Spleen (tissue), 11 donors: ENCODE measurements at regions not wholly inside any gene's neighbourhood (a gene's known extent, or its start where the extent isn't known, plus 50 kb on each side); places are given as distances from the start of the nearest gene placed in this dataset.

ENCODE experiments used
- DNase-seq: peaks from one replicate; pipeline ENCODE4 v3.0.0-alpha.2; 2020
- H3K27ac ChIP-seq, 8 donors: fragments of 200-600 bp; sonication (generic) in 7 of 8; 1 replicate in 4 of 8; 2 replicates in 4 of 8; pipeline versions ENCODE4 v1.5.0 to v1.8.0; 2016 to 2021; ENCODE audit warnings: inconsistent platforms in 4 of 8, mild to moderate bottlenecking in 4 of 8, moderate library complexity in 1 of 8
- H3K27me3 ChIP-seq, 7 donors: fragments of 200-600 bp; sonication (generic) in 6 of 7; replicated peaks in 1 of 7; 1 replicate in 4 of 7; 2 replicates in 3 of 7; pipeline versions ENCODE4 v1.5.0 to v1.8.0; 2016 to 2021; ENCODE audit warnings: inconsistent platforms in 3 of 7, mild to moderate bottlenecking in 1 of 7
- H3K36me3 ChIP-seq, 6 donors: fragments of 200-600 bp; sonication (generic) in 5 of 6; 1 replicate in 4 of 6; 2 replicates in 2 of 6; pipeline versions ENCODE4 v1.5.0 to v1.8.0; 2016 to 2021; ENCODE audit warnings: inconsistent platforms in 2 of 6
- H3K4me1 ChIP-seq, 6 donors: fragments of 200-600 bp; sonication (generic) in 5 of 6; 1 replicate in 3 of 6; 2 replicates in 3 of 6; pipeline versions ENCODE4 v1.5.0 to v1.8.0; 2016 to 2021; ENCODE audit warnings: inconsistent platforms in 3 of 6
- H3K4me3 ChIP-seq, 8 donors: fragments of 200-600 bp; sonication (generic) in 7 of 8; 1 replicate in 4 of 8; 2 replicates in 4 of 8; pipeline versions ENCODE4 v1.5.0 to v1.8.0; 2016 to 2021; ENCODE audit warnings: inconsistent platforms in 4 of 8, mild to moderate bottlenecking in 4 of 8, moderate library complexity in 2 of 8
- H3K9me3 ChIP-seq, 8 donors: fragments of 200-600 bp; sonication (generic) in 7 of 8; 1 replicate in 4 of 8; 2 replicates in 4 of 8; pipeline versions ENCODE4 v1.5.0 to v1.8.0; 2016 to 2021; ENCODE audit warnings: inconsistent platforms in 4 of 8
- CTCF ChIP-seq, 11 experiments: fragments of 200-600 bp in 7 of 11; fragments of 450-650 bp in 4 of 11; sonication (generic) in 4 of 11; IDR thresholded peaks in 8 of 11; conservative IDR thresholded peaks in 3 of 11; 1 replicate in 7 of 11; 2 replicates in 4 of 11; pipeline versions ENCODE4 v1.4.0 to v1.8.0; 2016 to 2021; ENCODE audit warnings: antibody characterized with exemption in 11 of 11, inconsistent platforms in 4 of 11, mild to moderate bottlenecking in 1 of 11
- POLR2A ChIP-seq, 3 donors: fragments of 450-650 bp; IDR thresholded peaks; one replicate each; pipeline ENCODE4 v1.5.1; 2017; ENCODE audit warnings: antibody characterized with exemption in 3 of 3, mild to moderate bottlenecking in 1 of 3
- POLR2AphosphoS5 ChIP-seq, 3 donors: sonication (generic); formaldehyde crosslinking; IDR thresholded peaks; one replicate each; pipeline ENCODE4 v1.5.1; 2017; ENCODE audit warnings: antibody characterized with exemption in 3 of 3
- WGBS, 5 donors: extraction: QIAGEN DNeasy Blood & Tissue Kit in 3 of 5; methylation state at CpG; one replicate each; pipeline versions ENCODE4 v1.1.5 to v1.1.7; 2013 to 2018; 5-methylcytosine and 5-hydroxymethylcytosine counted together
- intact Hi-C: fragments of 100-400 bp; cut with DNase I; formaldehyde crosslinking; loops from one replicate; pipeline ENCODE4 v1.15.0; 2023; ENCODE audit warnings: low total_unique reads
- donor health status: healthy with polysubstance abuse.
- donor health status: DM: no; HTN: no; CAD: no; lungs with moderate emphysema.
- donor health status: DM: no; HTN: no; CAD: no.
- donor health status: Bipolar disorder and iron deficiency.
- donor health status: healthy.
- donor health status: DM: no; HTN: no; CAD: no.
- donor health status: DM: yes; HTN: yes; CAD: no.

DNA sequence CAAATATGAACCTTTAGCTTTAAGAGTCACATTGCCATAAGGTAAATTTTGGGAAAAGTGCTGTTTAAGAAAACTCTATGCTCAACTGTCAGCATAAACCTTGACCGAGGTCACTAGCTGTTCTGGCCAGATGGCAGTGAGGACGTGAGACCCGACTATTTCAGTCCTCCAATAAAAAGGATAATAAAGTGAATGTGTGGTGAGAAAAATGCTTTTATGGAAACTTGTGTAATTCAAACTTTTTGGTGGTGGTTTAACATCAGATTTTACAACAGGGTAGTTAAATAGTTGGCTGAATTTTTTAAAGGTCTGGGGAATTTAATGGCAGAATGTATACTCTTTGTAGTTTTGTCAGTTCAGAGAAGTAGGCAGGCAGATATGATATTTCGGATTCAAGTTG, 391.1 kb downstream of the PMP22 start:
- no peak for DNase-seq
- WGBS, 5 donors: 84 to 91% (median 87%) methylated on average over 4 of the region's 4 CpGs
- H3K36me3 ChIP-seq: no peaks in the 10 kb centered on the region
- intact Hi-C loops: no loop called here
- no peak overlapping the region for H3K27ac ChIP-seq
- no peaks in the 10 kb centered on the region for H3K4me1 ChIP-seq
- H3K4me3 ChIP-seq: no peak overlapping the region
- no peaks in the 10 kb centered on the region for H3K9me3 ChIP-seq
- no peaks in the 10 kb centered on the region for H3K27me3 ChIP-seq
- TF ChIP-seq POLR2A (IDR thresholded peaks at IDR 0.05) (no peak), CTCF (IDR thresholded peaks at IDR 0.05 in 8 of 11, conservative IDR thresholded peaks at IDR 0.05 in 3 of 11) (no peak), POLR2AphosphoS5 (IDR thresholded peaks at IDR 0.05) (no peak)

DNA sequence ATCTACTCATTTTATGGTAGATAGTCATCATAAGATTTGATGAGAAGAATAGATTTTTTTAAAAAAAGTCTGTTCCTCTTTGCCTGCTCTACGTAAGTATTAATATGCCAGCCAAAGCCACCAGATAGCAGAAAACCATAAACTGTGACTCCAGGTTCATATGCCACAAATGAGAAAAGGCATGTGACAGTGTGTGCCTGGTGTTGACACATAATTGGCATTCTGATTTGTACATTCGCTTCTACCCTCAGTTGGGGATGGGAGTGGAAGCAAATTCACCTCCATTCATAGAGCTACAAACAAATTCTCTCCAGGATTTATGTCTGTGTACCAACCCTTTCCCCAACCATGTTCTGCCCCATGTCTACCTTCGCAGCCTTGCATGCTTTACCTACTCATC, 391.6 kb downstream of the PMP22 start:
- Histone ChIP-seq H3K27me3 (no peaks in the 10 kb centered on the region), H3K4me3 (no peak overlapping the region), H3K36me3 (no peaks in the 10 kb centered on the region), H3K4me1 (no peaks in the 10 kb centered on the region), H3K9me3 (no peaks in the 10 kb centered on the region), H3K27ac (no peak overlapping the region)
- no peak for DNase-seq
- WGBS, 5 donors: 81 to 95% (median 88%) methylated on average over 3 of the region's 3 CpGs
- intact Hi-C loops: no loop called here
- TF ChIP-seq POLR2A (IDR thresholded peaks at IDR 0.05): no peak

DNA sequence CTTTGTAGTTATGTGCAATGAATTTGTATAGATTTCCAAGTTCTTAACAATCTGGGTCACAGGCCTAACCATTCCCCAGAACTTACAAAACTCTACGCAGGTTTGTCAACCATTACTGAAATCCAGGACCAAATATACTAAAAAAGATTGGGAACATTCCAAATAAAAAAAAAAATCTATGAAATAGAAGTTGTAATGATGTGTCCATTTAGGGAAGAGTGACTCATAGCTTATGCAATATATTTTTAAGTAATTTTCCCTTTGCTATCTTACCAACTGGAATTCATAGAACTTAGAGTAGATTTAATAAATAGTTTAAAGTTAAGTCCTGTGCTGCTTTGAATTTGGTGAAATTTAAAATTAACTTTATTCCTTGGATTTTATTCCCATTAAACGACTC, 393.2 kb downstream of the PMP22 start:
- Histone ChIP-seq H3K4me1 (no peaks in the 10 kb centered on the region), H3K9me3 (no peaks in the 10 kb centered on the region), H3K27ac (no peak overlapping the region), H3K4me3 (no peak overlapping the region), H3K27me3 (no peaks in the 10 kb centered on the region), H3K36me3 (no peaks in the 10 kb centered on the region)
- TF ChIP-seq CTCF (IDR thresholded peaks at IDR 0.05 in 8 of 11, conservative IDR thresholded peaks at IDR 0.05 in 3 of 11) (no peak), POLR2AphosphoS5 (IDR thresholded peaks at IDR 0.05) (no peak), POLR2A (IDR thresholded peaks at IDR 0.05) (no peak)
- WGBS, 5 donors: 72 to 88% (median 76%) methylated on average over 2 of the region's 2 CpGs
- intact Hi-C loops: no loop called here
- DNase-seq: no peak

DNA sequence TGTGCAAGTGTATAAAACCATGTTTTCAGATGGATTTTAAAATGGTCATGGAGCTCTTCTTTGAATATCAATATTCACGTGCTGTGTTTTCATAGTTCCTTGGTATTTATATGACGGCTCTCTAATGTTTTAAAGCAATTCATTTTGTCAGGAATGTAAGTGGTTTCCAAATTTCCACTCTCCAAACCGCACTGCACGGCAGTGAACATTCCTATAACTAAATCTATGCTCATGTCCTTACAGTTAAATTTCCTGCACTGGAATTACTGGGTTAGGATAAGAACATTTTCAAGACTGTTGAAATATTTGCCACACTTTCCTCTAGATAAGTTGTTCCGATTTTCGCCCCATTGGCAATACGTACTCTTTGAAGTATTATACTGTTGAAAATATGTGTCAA, 398.9 kb downstream of the PMP22 start:
- intact Hi-C loops: no loop called here
- no peaks in the 10 kb centered on the region for H3K36me3 ChIP-seq
- no peaks in the 10 kb centered on the region for H3K9me3 ChIP-seq
- TF ChIP-seq POLR2AphosphoS5 (IDR thresholded peaks at IDR 0.05) (no peak), POLR2A (IDR thresholded peaks at IDR 0.05) (no peak), CTCF (IDR thresholded peaks at IDR 0.05 in 8 of 11, conservative IDR thresholded peaks at IDR 0.05 in 3 of 11) (no peak)
- no peak for DNase-seq
- no peaks in the 10 kb centered on the region for H3K27me3 ChIP-seq
- H3K4me3 ChIP-seq: no peak overlapping the region
- H3K27ac ChIP-seq: no peak overlapping the region
- WGBS, 5 donors: 83 to 91% (median 88%) methylated on average over 7 of the region's 7 CpGs
- no peaks in the 10 kb centered on the region for H3K4me1 ChIP-seq

- Histone ChIP-seq H3K4me1 (no peaks in the 10 kb centered on the region), H3K36me3 (no peaks in the 10 kb centered on the region), H3K27ac (no peak overlapping the region), H3K27me3 (no peaks in the 10 kb centered on the region), H3K4me3 (no peak overlapping the region), H3K9me3 (no peaks in the 10 kb centered on the region)
- 0 to 53% (median 0%) methylated on average over 1 of the region's 1 CpG for WGBS, 5 donors
- intact Hi-C loops: no loop called here
- no peak for DNase-seq
- no peak for TF ChIP-seq POLR2AphosphoS5 (IDR thresholded peaks at IDR 0.05)
Measured at GRCh38 chr17:14864127-14864526, 401.0 kb downstream of the PMP22 start.
